Loucy (cell line): ENCODE measurements at regions not wholly inside any gene's neighbourhood (a gene's known extent, or its start where the extent isn't known, plus 50 kb on each side); places are given as distances from the start of the nearest gene placed in this dataset.

ENCODE experiments used
- EZH2phosphoT487 ChIP-seq: fragments of 200-600 bp; IDR thresholded peaks from 2 replicates; pipeline ENCODE4 v1.6.1; 2018; ENCODE audit warnings: antibody characterized with exemption, mild to moderate bottlenecking, moderate library complexity, borderline replicate concordance
- TF ChIP-seq, protein P1 (sequence below): fragments of 200-600 bp; sonication (generic); conservative IDR thresholded peaks from 2 replicates; pipeline ENCODE4 v1.5.1; 2014; ENCODE audit warnings: mild to moderate bottlenecking, antibody characterized with exemption, low read length

DNA sequence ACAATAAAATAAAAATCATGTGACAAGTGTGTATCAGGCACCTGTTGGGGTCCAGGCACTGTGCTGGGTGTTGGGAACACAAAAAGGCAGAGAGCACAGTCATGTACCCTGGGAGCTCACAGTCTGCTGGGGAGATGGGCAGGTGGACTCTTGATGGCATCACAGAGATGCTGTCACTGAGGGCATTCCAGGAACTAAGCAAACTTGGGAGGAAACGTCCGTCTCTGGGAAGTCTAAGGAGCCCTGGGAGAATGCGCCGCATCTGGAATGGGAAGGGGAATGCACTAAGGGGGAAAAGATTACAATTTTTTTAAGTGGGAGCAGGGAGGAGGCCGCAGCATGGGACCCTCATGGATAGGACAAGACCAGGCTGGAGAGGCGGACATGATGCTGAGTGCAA lies 80.9 kb upstream of the ZNF423 start:
- TF ChIP-seq, protein P1, sequence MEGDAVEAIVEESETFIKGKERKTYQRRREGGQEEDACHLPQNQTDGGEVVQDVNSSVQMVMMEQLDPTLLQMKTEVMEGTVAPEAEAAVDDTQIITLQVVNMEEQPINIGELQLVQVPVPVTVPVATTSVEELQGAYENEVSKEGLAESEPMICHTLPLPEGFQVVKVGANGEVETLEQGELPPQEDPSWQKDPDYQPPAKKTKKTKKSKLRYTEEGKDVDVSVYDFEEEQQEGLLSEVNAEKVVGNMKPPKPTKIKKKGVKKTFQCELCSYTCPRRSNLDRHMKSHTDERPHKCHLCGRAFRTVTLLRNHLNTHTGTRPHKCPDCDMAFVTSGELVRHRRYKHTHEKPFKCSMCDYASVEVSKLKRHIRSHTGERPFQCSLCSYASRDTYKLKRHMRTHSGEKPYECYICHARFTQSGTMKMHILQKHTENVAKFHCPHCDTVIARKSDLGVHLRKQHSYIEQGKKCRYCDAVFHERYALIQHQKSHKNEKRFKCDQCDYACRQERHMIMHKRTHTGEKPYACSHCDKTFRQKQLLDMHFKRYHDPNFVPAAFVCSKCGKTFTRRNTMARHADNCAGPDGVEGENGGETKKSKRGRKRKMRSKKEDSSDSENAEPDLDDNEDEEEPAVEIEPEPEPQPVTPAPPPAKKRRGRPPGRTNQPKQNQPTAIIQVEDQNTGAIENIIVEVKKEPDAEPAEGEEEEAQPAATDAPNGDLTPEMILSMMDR: no peak
- no peak for TF ChIP-seq EZH2phosphoT487
